NB4 (cell line): ENCODE measurements at regions not wholly inside any gene's neighbourhood (a gene's known extent, or its start where the extent isn't known, plus 50 kb on each side); places are given as distances from the start of the nearest gene placed in this dataset.
A peak's percentile ranks its signal among the peaks of the same experiment; 100 is the strongest.

Experiments
- DNase-seq: peaks from one replicate; pipeline ENCODE4 v3.0.0; 2010; ENCODE audit warnings: low read depth
- H3K4me3 ChIP-seq: one replicate; pipeline ENCODE4 v1.5.1; 2011; ENCODE audit warnings: mild to moderate bottlenecking, low read depth, low read length, moderate library complexity
- CTCF ChIP-seq: IDR thresholded peaks from one replicate; pipeline ENCODE4 v1.5.1; 2012; ENCODE audit warnings: low read depth, low read length
- MAX ChIP-seq: IDR thresholded peaks from 2 replicates; pipeline ENCODE4 v1.6.1; 2011; ENCODE audit warnings: low read depth, low read length
- MYC ChIP-seq: IDR thresholded peaks from 2 replicates; pipeline ENCODE4 v1.6.1; 2011; ENCODE audit warnings: low read depth, low read length
- POLR2A ChIP-seq: IDR thresholded peaks from 2 replicates; pipeline ENCODE4 v1.6.1; 2011; ENCODE audit warnings: mild to moderate bottlenecking; ENCODE audit not compliant: insufficient read length; ENCODE audit errors: extremely low read depth

GRCh38 chr13:91144054-91144453, 203.4 kb upstream of the MIR17HG start:
- H3K4me3 ChIP-seq: no peak overlapping the region
- peak; percentile 4 for DNase-seq
- TF ChIP-seq MYC (no peak), MAX (no peak), CTCF (no peak), POLR2A (no peak)

GRCh38 chr13:91144486-91144885, 203.0 kb upstream of the MIR17HG start:
- no peak for DNase-seq
- H3K4me3 ChIP-seq: no peak overlapping the region

GRCh38 chr13:91145571-91146205, 201.8 kb upstream of the MIR17HG start:
- TF ChIP-seq CTCF: no peak
- TF ChIP-seq POLR2A: no peak
- TF ChIP-seq MYC: no peak
- TF ChIP-seq MAX: no peak
- no peak for DNase-seq
- no peak overlapping the region for H3K4me3 ChIP-seq

More at GRCh38 chr13:91144486-91144885, 203.0 kb upstream of the MIR17HG start:
- TF ChIP-seq MYC: no peak
- TF ChIP-seq POLR2A: no peak
- TF ChIP-seq CTCF: no peak
- TF ChIP-seq MAX: no peak

- no peak overlapping the region for H3K4me3 ChIP-seq
- no peak for DNase-seq
- TF ChIP-seq CTCF: no peak
- TF ChIP-seq MYC: no peak
- no peak for TF ChIP-seq MAX
- TF ChIP-seq POLR2A: no peak
These were observed 200.9 kb upstream of the MIR17HG start for GRCh38 chr13:91146601-91147000.

- no peak for TF ChIP-seq MAX
- no peak for TF ChIP-seq MYC
- TF ChIP-seq POLR2A: no peak
- TF ChIP-seq CTCF: no peak
- no peak overlapping the region for H3K4me3 ChIP-seq
- DNase-seq: no peak
These were observed 199.4 kb upstream of the MIR17HG start for GRCh38 chr13:91148098-91148497.

GRCh38 chr13:91151921-91152320, 195.6 kb upstream of the MIR17HG start:
- no peak for DNase-seq
- no peak overlapping the region for H3K4me3 ChIP-seq
- no peak for TF ChIP-seq MAX
- no peak for TF ChIP-seq MYC
- no peak for TF ChIP-seq POLR2A
- no peak for TF ChIP-seq CTCF
